Keratinocyte (primary cell): ENCODE measurements at regions not wholly inside any gene's neighbourhood (a gene's known extent, or its start where the extent isn't known, plus 50 kb on each side); places are given as distances from the start of the nearest gene placed in this dataset.

ENCODE experiments used
- CTCF ChIP-seq, 3 experiments: IDR thresholded peaks in 1 of 3; conservative IDR thresholded peaks in 1 of 3; optimal IDR thresholded peaks in 1 of 3; 2 replicates in 2 of 3; 3 replicates in 1 of 3; pipeline versions ENCODE3 to v1.5.1; 2011; ENCODE audit warnings: low read length in 3 of 3, mild to moderate bottlenecking in 3 of 3, moderate library complexity in 2 of 3, control low read depth in 1 of 3, inconsistent platforms in 1 of 3; ENCODE audit not compliant: insufficient read depth in 2 of 3; ENCODE audit errors: extremely low read depth in 1 of 3
- EZH2 ChIP-seq: IDR thresholded peaks from one replicate; pipeline ENCODE4 v1.6.1; 2012; ENCODE audit warnings: inconsistent platforms, mild to moderate bottlenecking, low read length, moderate library complexity

DNA sequence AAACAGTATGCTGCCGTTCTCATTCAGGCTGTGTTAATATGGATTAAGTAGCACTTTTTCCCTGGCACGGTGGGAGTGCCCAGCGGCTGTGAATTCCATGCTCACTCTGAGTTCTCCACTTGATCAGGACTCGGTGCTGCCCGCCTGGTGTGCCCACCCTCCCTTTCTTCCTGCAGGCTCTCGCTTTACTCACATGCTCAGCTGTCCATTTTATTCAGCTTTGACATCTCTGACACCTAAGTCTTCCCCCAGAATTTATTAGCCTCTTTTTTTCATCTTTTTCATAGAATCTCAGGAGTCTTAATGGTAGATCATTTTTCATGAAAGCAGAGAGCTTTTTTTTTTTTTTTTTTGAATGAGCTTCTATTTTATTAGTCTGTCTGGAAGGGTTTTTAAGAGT is 626.5 kb downstream of the IRX1 start:
- TF ChIP-seq CTCF (optimal IDR thresholded peaks at IDR 0.05 in 1 of 3, IDR thresholded peaks at IDR 0.05 in 1 of 3, conservative IDR thresholded peaks at IDR 0.05 in 1 of 3; ENCODE audit: extremely low read depth in 1 of 3, insufficient read depth in 2 of 3, low read length in 3 of 3), result no peak
- no peak for TF ChIP-seq EZH2
